H1 (cell line): ENCODE measurements at regions not wholly inside any gene's neighbourhood (a gene's known extent, or its start where the extent isn't known, plus 50 kb on each side); places are given as distances from the start of the nearest gene placed in this dataset.
"Not testable (repeated sequence)": the region's sequence is repeated elsewhere in the genome, so short reads cannot be mapped to it uniquely, and the experiment has no call there.

ENCODE experiments used
- CTCF ChIA-PET: fragments of 300-600 bp; sonication (Branson Sonifier 250); formaldehyde crosslinking; loops from one replicate; lab custom pipeline; 2021; ENCODE audit not compliant: partially characterized antibody; lab: Charles Lee
- POLR2A ChIA-PET: fragments of 300-600 bp; sonication (Branson Sonifier 250); formaldehyde crosslinking; loops from one replicate; lab custom pipeline; 2021; ENCODE audit warnings: inconsistent platforms; ENCODE audit not compliant: partially characterized antibody; lab: Charles Lee
- DNase-seq, 2 experiments: peaks; one replicate each; pipeline versions ENCODE4 v3.0.0 to v3.0.0-alpha.2; 2010 to 2022; ENCODE audit warnings: low spot score in 2 of 2, low read depth in 1 of 2, mixed read lengths in 1 of 2
- FAIRE-seq: peaks from 2 replicates; lab custom pipeline; 2011; peaks lifted over from hg19 to GRCh38; lab: Jason Lieb, UNC
- H2AFZ ChIP-seq: 2 replicates; pipeline ENCODE4 v1.8.1; 2012; ENCODE audit warnings: low read length, inconsistent platforms
- H2AK5ac ChIP-seq: 2 replicates; pipeline ENCODE4 v1.6.1; 2013; ENCODE audit warnings: low read depth, low read length
- H2BK120ac ChIP-seq: replicated peaks from 2 replicates; pipeline ENCODE3; 2013; ENCODE audit warnings: low read depth, low read length, inconsistent platforms
- H2BK12ac ChIP-seq: 2 replicates; pipeline ENCODE4 v1.6.1; 2013; ENCODE audit warnings: low read depth, low read length
- H2BK15ac ChIP-seq: 2 replicates; pipeline ENCODE4 v1.6.1; 2013; ENCODE audit warnings: low read length
- H2BK20ac ChIP-seq: 2 replicates; pipeline ENCODE4 v1.6.1; 2013; ENCODE audit warnings: low read length
- H2BK5ac ChIP-seq: 2 replicates; pipeline ENCODE4 v1.6.1; 2013; ENCODE audit warnings: low read depth, low read length
- H3K14ac ChIP-seq: 2 replicates; pipeline ENCODE4 v1.6.1; 2013; ENCODE audit warnings: inconsistent platforms; ENCODE audit not compliant: insufficient read length
- H3K18ac ChIP-seq: 2 replicates; pipeline ENCODE4 v1.6.1; 2013; ENCODE audit warnings: low read length; ENCODE audit errors: extremely low read depth
- H3K23ac ChIP-seq: 2 replicates; pipeline ENCODE4 v1.6.1; 2013; ENCODE audit warnings: inconsistent platforms; ENCODE audit not compliant: insufficient read length
- H3K23me2 ChIP-seq: 2 replicates; pipeline ENCODE4 v1.6.1; 2013; ENCODE audit warnings: low read depth, low read length
- H3K27ac ChIP-seq: 2 replicates; pipeline ENCODE4 v1.6.1; 2011; ENCODE audit warnings: low read depth, low read length, inconsistent platforms
- H3K27me3 ChIP-seq, 4 experiments: replicated peaks in 1 of 4; 1 replicate in 1 of 4; 2 replicates in 3 of 4; pipeline versions ENCODE4 v1.6.1 to v1.8.1; 2011 to 2013; ENCODE audit warnings: low read length in 3 of 4, mild to moderate bottlenecking in 3 of 4, inconsistent platforms in 2 of 4, mixed read lengths in 2 of 4, moderate library complexity in 1 of 4; ENCODE audit not compliant: control insufficient read depth in 3 of 4, insufficient read depth in 3 of 4; ENCODE audit errors: extremely low read depth in 1 of 4
- H3K36me3 ChIP-seq, 4 experiments: 2 replicates each; pipeline versions ENCODE4 v1.6.1 to v1.8.1; 2011 to 2013; ENCODE audit warnings: mild to moderate bottlenecking in 4 of 4, low read length in 3 of 4, moderate library complexity in 2 of 4, control low read depth in 1 of 4, inconsistent platforms in 1 of 4; ENCODE audit not compliant: insufficient read depth in 4 of 4, control insufficient read depth in 2 of 4
- H3K4ac ChIP-seq: replicated peaks from 2 replicates; pipeline ENCODE3; 2013; ENCODE audit warnings: low read length, low read depth, mixed read lengths, inconsistent platforms; ENCODE audit not compliant: insufficient read length
- H3K4me1 ChIP-seq, 4 experiments: replicated peaks in 1 of 4; 1 replicate in 1 of 4; 2 replicates in 3 of 4; pipeline versions ENCODE4 v1.6.1 to v1.8.1; 2011 to 2013; ENCODE audit warnings: low read length in 3 of 4, inconsistent platforms in 2 of 4, mixed read lengths in 1 of 4; ENCODE audit not compliant: insufficient read depth in 4 of 4, control insufficient read depth in 3 of 4
- H3K4me2 ChIP-seq, 2 experiments: 2 replicates each; pipeline versions ENCODE4 v1.6.1 to v1.8.1; 2011 to 2013; ENCODE audit warnings: low read depth in 2 of 2, low read length in 2 of 2, control low read depth in 1 of 2, inconsistent platforms in 1 of 2, mild to moderate bottlenecking in 1 of 2; ENCODE audit not compliant: insufficient read depth in 1 of 2
- H3K4me3 ChIP-seq, 4 experiments: fragments of 200-600, 300-600 bp in 1 of 4; sonication (generic), shearing (Covaris generic), sonication (Bioruptor Twin) in 1 of 4; 2 replicates each; pipeline versions ENCODE4 v1.5.1 to v1.8.1; 2011 to 2016; ENCODE audit warnings: low read length in 4 of 4, low read depth in 3 of 4, control low read depth in 2 of 4, inconsistent platforms in 2 of 4, mild to moderate bottlenecking in 2 of 4, mixed read lengths in 1 of 4, moderate library complexity in 1 of 4; ENCODE audit not compliant: insufficient read depth in 2 of 4; ENCODE audit errors: extremely low read depth in 1 of 4
- H3K56ac ChIP-seq: replicated peaks from 2 replicates; pipeline ENCODE3; 2013; ENCODE audit warnings: low read depth, mild to moderate bottlenecking, mixed read lengths, low read length, inconsistent platforms; ENCODE audit not compliant: insufficient read length
- H3K79me1 ChIP-seq: 2 replicates; pipeline ENCODE4 v1.6.1; 2013; ENCODE audit warnings: low read depth, low read length, control low read depth
- H3K79me2 ChIP-seq, 2 experiments: 2 replicates each; pipeline versions ENCODE4 v1.6.1 to v1.8.1; 2012 to 2013; ENCODE audit warnings: low read length in 2 of 2, mild to moderate bottlenecking in 2 of 2, inconsistent platforms in 1 of 2; ENCODE audit not compliant: insufficient read depth in 2 of 2, control insufficient read depth in 1 of 2
- H3K9ac ChIP-seq, 4 experiments: replicated peaks in 1 of 4; 1 replicate in 1 of 4; 2 replicates in 3 of 4; pipeline versions ENCODE4 v1.6.1 to v1.8.1; 2011 to 2013; ENCODE audit warnings: low read depth in 3 of 4, low read length in 3 of 4, control low read depth in 2 of 4, mild to moderate bottlenecking in 2 of 4, moderate library complexity in 2 of 4, inconsistent platforms in 1 of 4; ENCODE audit errors: extremely low read depth in 1 of 4
- H3K9me3 ChIP-seq, 2 experiments: 2 replicates each; pipeline versions ENCODE4 v1.6.1 to v1.8.1; 2012 to 2013; ENCODE audit warnings: mild to moderate bottlenecking in 2 of 2, moderate library complexity in 2 of 2, control low read depth in 1 of 2, inconsistent platforms in 1 of 2, low read depth in 1 of 2, low read length in 1 of 2, mixed read lengths in 1 of 2; ENCODE audit not compliant: insufficient read depth in 2 of 2
- H4K20me1 ChIP-seq, 2 experiments: replicated peaks in 1 of 2; 2 replicates each; pipeline versions ENCODE3 to v1.8.1; 2011 to 2013; ENCODE audit warnings: inconsistent platforms in 2 of 2, low read length in 2 of 2, mild to moderate bottlenecking in 1 of 2; ENCODE audit not compliant: insufficient read depth in 2 of 2, control insufficient read depth in 1 of 2
- H4K5ac ChIP-seq: 2 replicates; pipeline ENCODE4 v1.6.1; 2013; ENCODE audit warnings: low read length, low read depth, mixed read lengths, inconsistent platforms; ENCODE audit not compliant: insufficient read length
- H4K8ac ChIP-seq: 2 replicates; pipeline ENCODE4 v1.8.0; 2013; ENCODE audit warnings: mild to moderate bottlenecking, moderate library complexity, low read length, inconsistent platforms; ENCODE audit not compliant: insufficient read depth; ENCODE audit errors: extremely low read depth
- H4K91ac ChIP-seq: replicated peaks from 2 replicates; pipeline ENCODE3; 2013; ENCODE audit warnings: low read length, mixed read lengths, inconsistent platforms; ENCODE audit not compliant: insufficient read length
- WGBS, 2 experiments: shearing (Covaris generic) in 1 of 2; methylation state at CpG; one replicate each; pipeline versions ENCODE4 v1.1.6 to v1.1.7; 2013 to 2015; ENCODE audit warnings: low lambda C conversion rate in 2 of 2, mixed read lengths in 2 of 2, inconsistent platforms in 1 of 2, low coverage in 1 of 2, missing lambda C conversion rate in 1 of 2; ENCODE audit not compliant: insufficient replicate concordance in 2 of 2, insufficient coverage in 1 of 2, insufficient read length in 1 of 2; ENCODE audit errors: extremely low coverage in 1 of 2, missing lambda C conversion rate in 1 of 2; 5-methylcytosine and 5-hydroxymethylcytosine counted together

DNA sequence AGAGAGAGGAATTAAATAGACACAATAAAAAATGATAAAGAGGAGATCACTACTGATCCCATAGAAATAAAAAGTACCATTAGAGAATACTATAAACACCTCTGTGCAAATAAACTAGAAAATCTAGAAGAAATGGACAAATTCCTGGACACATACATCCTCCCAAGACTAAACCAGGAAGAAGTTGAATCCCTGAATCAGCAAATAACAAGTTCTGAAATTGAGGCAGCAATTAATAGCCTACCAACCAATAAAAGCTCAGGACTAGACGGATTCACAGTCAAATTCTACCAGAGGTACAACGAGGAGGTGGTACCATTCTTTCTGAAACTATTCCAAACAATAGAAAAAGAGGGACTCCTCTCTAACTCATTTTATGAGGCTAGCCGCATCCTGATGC, 862.7 kb upstream of the NRXN1 start:
- H2BK120ac ChIP-seq, H4K20me1 ChIP-seq, H3K4me1 ChIP-seq, H2BK5ac ChIP-seq, H3K14ac ChIP-seq, H3K79me1 ChIP-seq, H3K4me3 ChIP-seq, H3K36me3 ChIP-seq, H3K4me2 ChIP-seq, H2BK15ac ChIP-seq, H3K56ac ChIP-seq, H3K23me2 ChIP-seq, H3K9me3 ChIP-seq, H3K27me3 ChIP-seq, FAIRE-seq, H2BK20ac ChIP-seq, H4K91ac ChIP-seq, POLR2A ChIA-PET, H4K5ac ChIP-seq, H3K18ac ChIP-seq, H2AK5ac ChIP-seq, H3K79me2 ChIP-seq, H3K4ac ChIP-seq, H2AFZ ChIP-seq, H3K27ac ChIP-seq, H4K8ac ChIP-seq, H3K9ac ChIP-seq, H3K23ac ChIP-seq, H2BK12ac ChIP-seq, DNase-seq: not testable (repeated sequence)
- 93% methylated on average over 3 of the region's 3 CpGs; no CpG with 5 or more reads in 1 of the 2 experiments for WGBS, 2 experiments
- CTCF ChIA-PET, result interaction anchor here (0.7 kb wide), 1 partner anchor 369 kb away, joined by 3 read pairs; no protein-coding TSS in a partner anchor
